Natural killer cell (primary cell): ENCODE measurements at regions not wholly inside any gene's neighbourhood (a gene's known extent, or its start where the extent isn't known, plus 50 kb on each side); places are given as distances from the start of the nearest gene placed in this dataset.

Experiments
- ATAC-seq, 3 donors: fragments of 150-1000 bp in 2 of 3; fragments of 200-7000 bp in 1 of 3; cut with Tn5 transposase; 1 replicate in 1 of 3; 2 replicates in 2 of 3; pipeline ENCODE4 v1.10.0; 2021; ENCODE audit warnings: mild to moderate bottlenecking in 2 of 3, moderate library complexity in 2 of 3
- DNase-seq, 2 donors: peaks; one replicate each; pipeline versions ENCODE4 v3.0.0 to v3.0.0-alpha.2; 2013 to 2021; ENCODE audit warnings: mixed read lengths in 1 of 2
- H3K27ac ChIP-seq: one replicate; pipeline ENCODE4 v1.5.1; 2013; ENCODE audit warnings: mild to moderate bottlenecking, low read length
- H3K27me3 ChIP-seq: one replicate; pipeline ENCODE4 v1.6.1; 2013; ENCODE audit warnings: low read length; ENCODE audit not compliant: control insufficient read depth, insufficient read depth
- H3K36me3 ChIP-seq: one replicate; pipeline ENCODE4 v1.6.1; 2013; ENCODE audit warnings: low read length; ENCODE audit not compliant: control insufficient read depth, insufficient read depth
- H3K4me1 ChIP-seq: one replicate; pipeline ENCODE4 v1.6.1; 2013; ENCODE audit warnings: low read length; ENCODE audit not compliant: control insufficient read depth, insufficient read depth
- H3K4me3 ChIP-seq: one replicate; pipeline ENCODE4 v1.5.1; 2013; ENCODE audit warnings: low read length
- H3K9me3 ChIP-seq: one replicate; pipeline ENCODE4 v1.6.1; 2013; ENCODE audit warnings: low read length; ENCODE audit not compliant: control insufficient read depth, insufficient read depth
- H3K27ac Mint-ChIP-seq, 2 donors: one replicate each; pipeline ENCODE4 v1.8.0; 2022; ENCODE audit warnings: mild to moderate bottlenecking in 2 of 2, mixed read lengths in 2 of 2, moderate library complexity in 1 of 2
- H3K27me3 Mint-ChIP-seq, 2 donors: one replicate each; pipeline ENCODE4 v1.8.0; 2022; ENCODE audit warnings: low read depth in 2 of 2, mixed read lengths in 2 of 2
- H3K36me3 Mint-ChIP-seq: one replicate; pipeline ENCODE4 v1.8.0; 2022; ENCODE audit warnings: mixed read lengths
- H3K4me1 Mint-ChIP-seq, 2 donors: one replicate each; pipeline ENCODE4 v1.8.0; 2022; ENCODE audit warnings: mixed read lengths in 2 of 2
- H3K4me3 Mint-ChIP-seq: one replicate; pipeline ENCODE4 v1.8.0; 2022; ENCODE audit warnings: mild to moderate bottlenecking, moderate library complexity, mixed read lengths
- H3K9me3 Mint-ChIP-seq, 2 donors: one replicate each; pipeline ENCODE4 v1.8.0; 2022; ENCODE audit warnings: mixed read lengths in 2 of 2
- WGBS: methylation state at CpG from one replicate; pipeline ENCODE4 v1.1.7; 2013; ENCODE audit warnings: missing lambda C conversion rate; ENCODE audit not compliant: insufficient coverage; 5-methylcytosine and 5-hydroxymethylcytosine counted together
- intact Hi-C: fragments of 100-400 bp; cut with micrococcal nuclease; formaldehyde crosslinking; loops from one replicate; pipeline ENCODE4 v1.14.2; 2022
- TF ChIP-seq, protein P1 (sequence below): fragments of 200-600 bp; IDR thresholded peaks from one replicate; pipeline ENCODE4 v1.8.0; 2022; ENCODE audit warnings: antibody characterized with exemption

DNA sequence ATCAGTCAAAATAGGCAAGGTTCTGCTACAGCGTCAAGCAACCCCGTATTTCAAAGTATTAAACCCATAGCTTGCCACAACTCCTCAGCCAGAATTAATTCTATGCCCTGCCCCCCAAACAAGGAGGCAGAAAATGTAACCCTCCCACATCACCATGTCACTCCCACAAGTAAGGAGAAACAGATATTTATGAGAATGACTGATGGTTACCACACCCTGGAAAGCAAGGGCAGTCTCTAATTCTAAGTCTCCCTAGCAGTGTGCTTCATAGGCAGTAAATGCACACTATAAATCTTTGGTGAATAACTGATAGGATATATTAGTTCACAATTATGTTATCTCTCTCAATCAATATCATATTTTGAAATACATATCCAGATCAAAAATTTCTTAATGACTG is 228.0 kb upstream of the SLC14A2 start:
- H3K27ac Mint-ChIP-seq, result no peak overlapping the region
- no peaks in the 10 kb centered on the region for H3K36me3 Mint-ChIP-seq
- WGBS, result 53% methylated on average over 2 of the region's 2 CpGs
- H3K27me3 ChIP-seq, result peaks cover 4% of the 10 kb centered on the region
- H3K27me3 Mint-ChIP-seq, result peaks cover 13 to 43% of the 10 kb centered on the region in 2 donors
- H3K9me3 ChIP-seq, result no peaks in the 10 kb centered on the region
- no peak overlapping the region for H3K4me3 ChIP-seq
- H3K27ac ChIP-seq, result no peak overlapping the region
- intact Hi-C loops, result no loop called here
- no peaks in the 10 kb centered on the region for H3K36me3 ChIP-seq
- TF ChIP-seq, protein P1, sequence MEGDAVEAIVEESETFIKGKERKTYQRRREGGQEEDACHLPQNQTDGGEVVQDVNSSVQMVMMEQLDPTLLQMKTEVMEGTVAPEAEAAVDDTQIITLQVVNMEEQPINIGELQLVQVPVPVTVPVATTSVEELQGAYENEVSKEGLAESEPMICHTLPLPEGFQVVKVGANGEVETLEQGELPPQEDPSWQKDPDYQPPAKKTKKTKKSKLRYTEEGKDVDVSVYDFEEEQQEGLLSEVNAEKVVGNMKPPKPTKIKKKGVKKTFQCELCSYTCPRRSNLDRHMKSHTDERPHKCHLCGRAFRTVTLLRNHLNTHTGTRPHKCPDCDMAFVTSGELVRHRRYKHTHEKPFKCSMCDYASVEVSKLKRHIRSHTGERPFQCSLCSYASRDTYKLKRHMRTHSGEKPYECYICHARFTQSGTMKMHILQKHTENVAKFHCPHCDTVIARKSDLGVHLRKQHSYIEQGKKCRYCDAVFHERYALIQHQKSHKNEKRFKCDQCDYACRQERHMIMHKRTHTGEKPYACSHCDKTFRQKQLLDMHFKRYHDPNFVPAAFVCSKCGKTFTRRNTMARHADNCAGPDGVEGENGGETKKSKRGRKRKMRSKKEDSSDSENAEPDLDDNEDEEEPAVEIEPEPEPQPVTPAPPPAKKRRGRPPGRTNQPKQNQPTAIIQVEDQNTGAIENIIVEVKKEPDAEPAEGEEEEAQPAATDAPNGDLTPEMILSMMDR, result no peak
- no peak overlapping the region for H3K4me3 Mint-ChIP-seq
- H3K4me1 ChIP-seq, result no peaks in the 10 kb centered on the region
- no peaks in the 10 kb centered on the region for H3K9me3 Mint-ChIP-seq
- no peak for ATAC-seq
- no peaks in the 10 kb centered on the region for H3K4me1 Mint-ChIP-seq
- no peak for DNase-seq

DNA sequence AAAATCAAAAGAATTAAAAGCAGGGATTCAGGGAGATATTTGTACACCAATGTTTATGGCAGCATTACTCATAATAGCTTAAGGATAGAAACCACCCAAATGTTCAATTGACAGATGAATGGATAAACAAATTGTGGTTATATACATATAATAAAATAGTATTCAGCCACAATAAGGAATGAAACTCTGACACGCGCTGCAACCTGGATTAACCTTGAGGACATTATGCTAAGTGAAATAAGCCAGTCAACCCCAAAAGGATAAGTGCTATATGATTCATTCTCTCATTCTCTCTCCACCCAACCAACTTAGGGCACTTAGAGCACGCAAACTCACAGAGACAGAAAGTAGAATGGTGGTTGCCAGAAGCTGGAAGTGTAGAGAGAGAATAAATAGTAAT is 216.8 kb upstream of the SLC14A2 start:
- WGBS, result 100% methylated on average over 2 of the region's 3 CpGs
- H3K36me3 ChIP-seq, result no peaks in the 10 kb centered on the region
- no peaks in the 10 kb centered on the region for H3K36me3 Mint-ChIP-seq
- DNase-seq (no peak), ATAC-seq (no peak)
- TF ChIP-seq, protein P1, result no peak
- no peaks in the 10 kb centered on the region for H3K4me1 Mint-ChIP-seq
- no peaks in the 10 kb centered on the region for H3K27me3 ChIP-seq
- no peaks in the 10 kb centered on the region for H3K9me3 Mint-ChIP-seq
- no peak overlapping the region for H3K4me3 ChIP-seq
- H3K27me3 Mint-ChIP-seq, result peaks cover 8 to 18% of the 10 kb centered on the region in 2 donors
- no peak overlapping the region for H3K27ac ChIP-seq
- H3K4me3 Mint-ChIP-seq, result no peak overlapping the region
- no peak overlapping the region for H3K27ac Mint-ChIP-seq
- no peaks in the 10 kb centered on the region for H3K4me1 ChIP-seq
- intact Hi-C loops, result no loop called here
- no peaks in the 10 kb centered on the region for H3K9me3 ChIP-seq

DNA sequence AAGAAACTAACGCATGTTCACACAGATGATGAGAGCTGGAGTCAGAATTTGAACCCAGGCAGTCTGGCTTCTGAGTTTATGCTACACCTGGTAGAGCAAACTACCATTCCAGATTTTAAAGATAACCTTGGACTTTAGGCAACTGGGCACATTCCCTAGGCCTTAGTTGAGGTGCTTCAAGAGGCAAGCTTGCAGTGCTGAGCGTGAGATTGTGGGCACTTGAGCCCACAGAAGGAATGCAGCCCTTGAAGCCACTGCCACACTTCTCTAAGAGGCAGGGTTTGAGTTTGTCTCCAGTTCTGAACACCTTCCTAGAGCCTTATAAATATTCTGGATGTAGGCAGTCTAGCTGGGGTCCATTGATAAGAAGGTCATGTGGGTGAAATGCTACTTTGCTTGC is 216.1 kb upstream of the SLC14A2 start:
- Histone ChIP-seq H3K36me3 (no peaks in the 10 kb centered on the region), H3K4me1 (no peaks in the 10 kb centered on the region), H3K9me3 (no peaks in the 10 kb centered on the region), H3K4me3 (no peak overlapping the region), H3K27me3 (no peaks in the 10 kb centered on the region), H3K27ac (no peak overlapping the region)
- ATAC-seq (no peak), DNase-seq (no peak)
- Mint-ChIP-seq H3K4me1 (no peaks in the 10 kb centered on the region), H3K9me3 (no peaks in the 10 kb centered on the region), H3K36me3 (no peaks in the 10 kb centered on the region), H3K4me3 (no peak overlapping the region), H3K27ac (no peak overlapping the region), H3K27me3 (peaks cover 11 to 17% of the 10 kb centered on the region in 2 donors)
- intact Hi-C loops, result no loop called here
- TF ChIP-seq, protein P1, result no peak
- WGBS, result 81% methylated on average over 2 of the region's 2 CpGs

DNA sequence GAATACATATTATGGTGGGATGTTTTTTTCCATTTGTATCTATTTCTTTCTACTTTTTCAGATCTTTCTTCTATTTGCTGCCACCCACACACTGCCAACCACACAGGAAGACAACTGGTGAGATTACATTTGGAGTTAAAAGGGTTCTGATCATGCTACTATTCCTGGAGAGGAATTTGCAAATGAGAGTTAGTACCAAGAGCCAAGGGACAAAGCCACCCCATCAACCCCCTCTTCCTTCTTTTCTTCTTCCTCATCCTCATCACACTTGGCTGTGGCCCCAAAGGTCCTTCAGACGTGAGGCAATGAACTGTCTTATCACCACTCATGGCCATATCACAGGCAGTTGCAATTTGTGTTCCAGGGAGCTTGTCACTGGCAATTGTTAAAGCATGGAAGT is 215.6 kb upstream of the SLC14A2 start:
- Mint-ChIP-seq H3K9me3 (no peaks in the 10 kb centered on the region), H3K4me3 (no peak overlapping the region), H3K27me3 (peaks cover 11 to 17% of the 10 kb centered on the region in 2 donors), H3K36me3 (no peaks in the 10 kb centered on the region), H3K27ac (no peak overlapping the region), H3K4me1 (no peaks in the 10 kb centered on the region)
- no peak for ATAC-seq
- H3K36me3 ChIP-seq, result no peaks in the 10 kb centered on the region
- WGBS, result 20% methylated on average over 1 of the region's 1 CpG
- intact Hi-C loops, result no loop called here
- H3K27ac ChIP-seq, result no peak overlapping the region
- DNase-seq, result no peak
- no peak overlapping the region for H3K4me3 ChIP-seq
- TF ChIP-seq, protein P1, result no peak
- no peaks in the 10 kb centered on the region for H3K27me3 ChIP-seq
- H3K9me3 ChIP-seq, result no peaks in the 10 kb centered on the region
- H3K4me1 ChIP-seq, result no peaks in the 10 kb centered on the region
